Uterus (tissue), 3 donors: ENCODE measurements at regions not wholly inside any gene's neighbourhood (a gene's known extent, or its start where the extent isn't known, plus 50 kb on each side); places are given as distances from the start of the nearest gene placed in this dataset.
"Not testable (repeated sequence)": the region's sequence is repeated elsewhere in the genome, so short reads cannot be mapped to it uniquely, and the experiment has no call there.

Experiments
- DNase-seq, 2 donors: peaks; one replicate each; pipeline ENCODE4 v3.0.0-alpha.2; 2019 to 2020
- H3K27ac ChIP-seq, 2 donors: fragments of 200-600 bp; sonication (generic); 1 replicate in 1 of 2; 2 replicates in 1 of 2; pipeline ENCODE4 v1.5.1; 2016 to 2018
- H3K27me3 ChIP-seq, 2 donors: fragments of 200-600 bp; sonication (generic); one replicate each; pipeline ENCODE4 v1.5.1; 2018 to 2019; ENCODE audit warnings: control low read depth in 1 of 2
- H3K36me3 ChIP-seq, 2 donors: fragments of 200-600 bp; sonication (generic); one replicate each; pipeline ENCODE4 v1.5.1; 2019; ENCODE audit warnings: control low read depth in 1 of 2
- H3K4me1 ChIP-seq, 2 donors: fragments of 200-600 bp; sonication (generic); one replicate each; pipeline ENCODE4 v1.5.1; 2018 to 2019; ENCODE audit warnings: control low read depth in 1 of 2
- H3K4me3 ChIP-seq, 2 donors: fragments of 200-600 bp; sonication (generic); 1 replicate in 1 of 2; 2 replicates in 1 of 2; pipeline ENCODE4 v1.5.1; 2018 to 2019; ENCODE audit warnings: mild to moderate bottlenecking in 1 of 2
- H3K9me3 ChIP-seq, 2 donors: fragments of 200-600 bp; sonication (generic); one replicate each; pipeline ENCODE4 v1.5.1; 2019; ENCODE audit warnings: control low read depth in 1 of 2
- POLR2A ChIP-seq, 2 donors: fragments of 450-650 bp; IDR thresholded peaks; one replicate each; pipeline ENCODE4 v1.6.1; 2016; ENCODE audit warnings: antibody characterized with exemption in 2 of 2, mild to moderate bottlenecking in 1 of 2, moderate library complexity in 1 of 2
- intact Hi-C: fragments of 100-400 bp; cut with DNase I; formaldehyde crosslinking; loops from one replicate; pipeline ENCODE4 v1.15.1; 2023; ENCODE audit warnings: low total_unique reads
- TF ChIP-seq, protein P1 (sequence below), 4 experiments: fragments of 200-600 bp in 2 of 4; fragments of 450-650 bp in 2 of 4; sonication (generic) in 2 of 4; IDR thresholded peaks; one replicate each; pipeline ENCODE4 v1.5.1; 2016 to 2019; ENCODE audit warnings: antibody characterized with exemption in 4 of 4, mild to moderate bottlenecking in 2 of 4, moderate library complexity in 1 of 4
- donor health status: DM: yes; HTN: yes; CAD: no.

DNA sequence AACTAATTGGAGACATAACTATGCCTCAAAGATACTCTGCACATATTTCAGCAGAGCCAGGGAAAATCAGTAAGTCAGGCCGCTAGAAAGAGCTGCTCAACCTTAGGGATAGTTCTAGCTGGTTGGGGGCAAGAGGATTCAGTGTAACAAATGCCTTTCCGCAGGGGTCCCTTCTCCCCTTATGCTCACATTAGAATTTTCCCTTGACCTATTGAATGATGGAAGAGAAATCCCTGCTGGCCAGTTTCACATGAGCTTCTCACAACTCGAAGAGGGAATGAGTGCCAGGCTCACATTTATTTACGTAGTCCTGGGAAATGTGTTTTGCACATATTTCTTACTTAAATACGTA is 66.2 kb upstream of the USP9X start:
- intact Hi-C loops = no loop called here
- Histone ChIP-seq H3K9me3 (no peaks in the 10 kb centered on the region), H3K27ac (no peak overlapping the region), H3K36me3 (no peaks in the 10 kb centered on the region), H3K27me3 (no peaks in the 10 kb centered on the region), H3K4me1 (no peaks in the 10 kb centered on the region), H3K4me3 (no peak overlapping the region)
- DNase-seq = no peak
- TF ChIP-seq, protein P1, sequence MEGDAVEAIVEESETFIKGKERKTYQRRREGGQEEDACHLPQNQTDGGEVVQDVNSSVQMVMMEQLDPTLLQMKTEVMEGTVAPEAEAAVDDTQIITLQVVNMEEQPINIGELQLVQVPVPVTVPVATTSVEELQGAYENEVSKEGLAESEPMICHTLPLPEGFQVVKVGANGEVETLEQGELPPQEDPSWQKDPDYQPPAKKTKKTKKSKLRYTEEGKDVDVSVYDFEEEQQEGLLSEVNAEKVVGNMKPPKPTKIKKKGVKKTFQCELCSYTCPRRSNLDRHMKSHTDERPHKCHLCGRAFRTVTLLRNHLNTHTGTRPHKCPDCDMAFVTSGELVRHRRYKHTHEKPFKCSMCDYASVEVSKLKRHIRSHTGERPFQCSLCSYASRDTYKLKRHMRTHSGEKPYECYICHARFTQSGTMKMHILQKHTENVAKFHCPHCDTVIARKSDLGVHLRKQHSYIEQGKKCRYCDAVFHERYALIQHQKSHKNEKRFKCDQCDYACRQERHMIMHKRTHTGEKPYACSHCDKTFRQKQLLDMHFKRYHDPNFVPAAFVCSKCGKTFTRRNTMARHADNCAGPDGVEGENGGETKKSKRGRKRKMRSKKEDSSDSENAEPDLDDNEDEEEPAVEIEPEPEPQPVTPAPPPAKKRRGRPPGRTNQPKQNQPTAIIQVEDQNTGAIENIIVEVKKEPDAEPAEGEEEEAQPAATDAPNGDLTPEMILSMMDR (IDR thresholded peaks at IDR 0.05) = no peak
- TF ChIP-seq POLR2A (IDR thresholded peaks at IDR 0.05) = no peak

GRCh38 chrX:41022566-41022965 is 62.7 kb upstream of the USP9X start:
- no peak for DNase-seq
- Histone ChIP-seq H3K4me3 (no peak overlapping the region), H3K36me3 (no peaks in the 10 kb centered on the region), H3K4me1 (no peaks in the 10 kb centered on the region), H3K27me3 (no peaks in the 10 kb centered on the region), H3K9me3 (no peaks in the 10 kb centered on the region), H3K27ac (no peak overlapping the region)
- TF ChIP-seq, protein P1 (IDR thresholded peaks at IDR 0.05) = no peak
- no peak for TF ChIP-seq POLR2A (IDR thresholded peaks at IDR 0.05)
- intact Hi-C loops = no loop called here

- no peaks in the 10 kb centered on the region for H3K9me3 ChIP-seq
- no peak for DNase-seq
- no peaks in the 10 kb centered on the region for H3K36me3 ChIP-seq
- intact Hi-C loops = no loop called here
- H3K4me1 ChIP-seq = no peaks in the 10 kb centered on the region
- no peak overlapping the region for H3K27ac ChIP-seq
- TF ChIP-seq, protein P1 (IDR thresholded peaks at IDR 0.05) = no peak
- no peak for TF ChIP-seq POLR2A (IDR thresholded peaks at IDR 0.05)
- no peaks in the 10 kb centered on the region for H3K27me3 ChIP-seq
- H3K4me3 ChIP-seq = no peak overlapping the region
These were observed 62.1 kb upstream of the USP9X start for GRCh38 chrX:41023098-41023497.

DNA sequence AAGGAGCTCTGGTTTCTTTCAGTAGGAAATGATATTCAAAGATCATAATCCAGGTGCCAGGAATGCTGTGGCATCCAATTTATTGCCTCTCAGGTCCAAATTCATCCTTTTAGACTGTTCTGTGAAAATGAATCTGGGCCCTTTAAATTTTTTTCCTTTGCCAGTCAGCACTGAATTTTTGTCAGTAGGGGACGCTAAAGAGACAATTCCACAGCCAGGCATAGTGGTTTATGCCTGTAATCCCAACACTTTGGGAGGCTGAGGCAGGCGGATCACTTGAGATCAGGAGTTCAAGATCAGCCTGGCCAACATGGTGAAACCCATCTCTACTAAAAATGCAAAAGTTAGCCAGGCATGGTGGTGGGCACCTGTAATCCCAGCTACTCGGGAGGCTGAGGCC is 60.9 kb upstream of the USP9X start:
- H3K27me3 ChIP-seq, DNase-seq, H3K36me3 ChIP-seq, H3K9me3 ChIP-seq, H3K4me3 ChIP-seq, H3K4me1 ChIP-seq, H3K27ac ChIP-seq, intact Hi-C loops: not testable (repeated sequence)

- no peak for TF ChIP-seq POLR2A (IDR thresholded peaks at IDR 0.05)
- TF ChIP-seq, protein P1 (IDR thresholded peaks at IDR 0.05) = no peak
- DNase-seq = no peak
- Histone ChIP-seq H3K9me3 (no peaks in the 10 kb centered on the region), H3K27me3 (no peaks in the 10 kb centered on the region), H3K4me3 (no peak overlapping the region), H3K36me3 (no peaks in the 10 kb centered on the region), H3K4me1 (no peaks in the 10 kb centered on the region), H3K27ac (no peak overlapping the region)
- intact Hi-C loops = no loop called here
These were observed 60.5 kb upstream of the USP9X start for GRCh38 chrX:41024755-41025154.

DNA sequence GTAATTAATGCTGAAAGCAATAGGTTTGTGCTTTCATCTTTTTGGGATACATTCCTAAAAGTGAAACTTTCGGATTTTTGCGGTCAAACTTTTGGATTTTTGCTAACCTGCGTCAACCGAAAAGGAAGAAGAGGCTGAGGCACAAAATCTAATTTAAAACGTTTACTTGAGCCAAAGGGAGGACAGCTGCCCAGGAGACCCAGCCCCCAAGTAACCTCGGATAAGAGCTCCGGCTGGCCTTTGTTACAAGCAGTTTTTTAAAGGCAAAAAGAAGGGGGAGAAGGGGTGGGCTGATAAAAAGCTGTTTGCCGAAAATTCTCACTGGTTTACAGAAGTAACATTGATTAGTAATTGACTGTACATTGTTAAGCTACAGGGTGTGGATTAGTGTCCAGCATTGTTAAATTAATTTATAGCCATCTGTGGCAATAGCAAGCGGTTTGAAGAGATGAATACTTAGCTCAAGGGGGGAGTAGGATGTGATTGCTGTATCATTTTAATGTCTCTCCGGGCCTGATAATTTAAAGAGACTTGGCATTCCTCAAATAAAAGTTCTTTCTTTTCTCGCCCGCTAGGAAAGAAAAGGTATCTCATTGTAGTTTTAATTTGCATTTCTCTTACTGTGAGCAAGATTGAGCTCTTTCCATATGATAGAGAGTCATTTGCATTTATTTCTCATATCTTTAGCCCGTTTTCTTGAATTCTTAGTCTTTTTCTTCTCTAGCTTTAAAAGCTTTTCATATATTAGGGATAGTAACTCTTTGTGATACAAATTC is 59.1 kb upstream of the USP9X start:
- TF ChIP-seq, protein P1 (IDR thresholded peaks at IDR 0.05) = no peak
- TF ChIP-seq POLR2A (IDR thresholded peaks at IDR 0.05) = no peak
- Histone ChIP-seq H3K9me3 (no peaks in the 10 kb centered on the region), H3K27ac (peak overlapping the region; percentile 36 to 56), H3K27me3 (no peaks in the 10 kb centered on the region), H3K4me3 (no peak overlapping the region), H3K36me3 (no peaks in the 10 kb centered on the region), H3K4me1 (no peaks in the 10 kb centered on the region)
- DNase-seq = no peak
- intact Hi-C loops = no loop called here
